Mesothelial cell of epicardium (in vitro differentiated cells): ENCODE measurements at regions not wholly inside any gene's neighbourhood (a gene's known extent, or its start where the extent isn't known, plus 50 kb on each side); places are given as distances from the start of the nearest gene placed in this dataset.

ENCODE experiments used
- DNase-seq, 2 experiments: peaks; one replicate each; pipeline ENCODE4 v3.0.0; 2021; ENCODE audit warnings: low spot score in 2 of 2; ENCODE audit not compliant: unreplicated experiment in 2 of 2
- H3K27ac Mint-ChIP-seq: 2 replicates; pipeline ENCODE4 v1.8.0; 2021; ENCODE audit warnings: mixed read lengths
- H3K27me3 Mint-ChIP-seq: 2 replicates; pipeline ENCODE4 v1.8.0; 2021; ENCODE audit warnings: low read depth, mixed read lengths
- H3K36me3 Mint-ChIP-seq: 2 replicates; pipeline ENCODE4 v1.8.0; 2021; ENCODE audit warnings: mixed read lengths
- H3K4me1 Mint-ChIP-seq: 2 replicates; pipeline ENCODE4 v1.8.0; 2021; ENCODE audit warnings: mixed read lengths
- H3K4me3 Mint-ChIP-seq: 2 replicates; pipeline ENCODE4 v1.8.0; 2021; ENCODE audit warnings: mild to moderate bottlenecking, moderate library complexity, mixed read lengths
- H3K9me3 Mint-ChIP-seq: 2 replicates; pipeline ENCODE4 v1.8.0; 2021; ENCODE audit warnings: mixed read lengths
- TF ChIP-seq, protein P1 (sequence below): fragments of 200-600 bp; sonication (generic); IDR thresholded peaks from one replicate; pipeline ENCODE4 v1.5.0; 2021; ENCODE audit warnings: antibody characterized with exemption; ENCODE audit not compliant: unreplicated experiment

GRCh38 chr7:118311121-118311836, 86.8 kb downstream of the ANKRD7 start:
- H3K36me3 Mint-ChIP-seq: no peaks in the 10 kb centered on the region
- no peak overlapping the region for H3K27ac Mint-ChIP-seq
- no peaks in the 10 kb centered on the region for H3K27me3 Mint-ChIP-seq
- H3K4me1 Mint-ChIP-seq: peaks cover 8% of the 10 kb centered on the region
- TF ChIP-seq, protein P1, sequence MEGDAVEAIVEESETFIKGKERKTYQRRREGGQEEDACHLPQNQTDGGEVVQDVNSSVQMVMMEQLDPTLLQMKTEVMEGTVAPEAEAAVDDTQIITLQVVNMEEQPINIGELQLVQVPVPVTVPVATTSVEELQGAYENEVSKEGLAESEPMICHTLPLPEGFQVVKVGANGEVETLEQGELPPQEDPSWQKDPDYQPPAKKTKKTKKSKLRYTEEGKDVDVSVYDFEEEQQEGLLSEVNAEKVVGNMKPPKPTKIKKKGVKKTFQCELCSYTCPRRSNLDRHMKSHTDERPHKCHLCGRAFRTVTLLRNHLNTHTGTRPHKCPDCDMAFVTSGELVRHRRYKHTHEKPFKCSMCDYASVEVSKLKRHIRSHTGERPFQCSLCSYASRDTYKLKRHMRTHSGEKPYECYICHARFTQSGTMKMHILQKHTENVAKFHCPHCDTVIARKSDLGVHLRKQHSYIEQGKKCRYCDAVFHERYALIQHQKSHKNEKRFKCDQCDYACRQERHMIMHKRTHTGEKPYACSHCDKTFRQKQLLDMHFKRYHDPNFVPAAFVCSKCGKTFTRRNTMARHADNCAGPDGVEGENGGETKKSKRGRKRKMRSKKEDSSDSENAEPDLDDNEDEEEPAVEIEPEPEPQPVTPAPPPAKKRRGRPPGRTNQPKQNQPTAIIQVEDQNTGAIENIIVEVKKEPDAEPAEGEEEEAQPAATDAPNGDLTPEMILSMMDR: no peak
- no peak overlapping the region for H3K4me3 Mint-ChIP-seq
- H3K9me3 Mint-ChIP-seq: peaks cover 38% of the 10 kb centered on the region
- DNase-seq: no peak

- peaks cover 43% of the 10 kb centered on the region for H3K9me3 Mint-ChIP-seq
- no peak overlapping the region for H3K27ac Mint-ChIP-seq
- H3K27me3 Mint-ChIP-seq: no peaks in the 10 kb centered on the region
- no peak overlapping the region for H3K4me3 Mint-ChIP-seq
- no peaks in the 10 kb centered on the region for H3K36me3 Mint-ChIP-seq
- peaks cover 8% of the 10 kb centered on the region for H3K4me1 Mint-ChIP-seq
- DNase-seq: no peak
- TF ChIP-seq, protein P1: no peak
These were observed 87.5 kb downstream of the ANKRD7 start for GRCh38 chr7:118312051-118312450.

- Mint-ChIP-seq H3K4me3 (no peak overlapping the region), H3K36me3 (no peaks in the 10 kb centered on the region), H3K27me3 (no peaks in the 10 kb centered on the region), H3K27ac (no peak overlapping the region), H3K9me3 (peaks cover 41% of the 10 kb centered on the region), H3K4me1 (peaks cover 8% of the 10 kb centered on the region)
- DNase-seq: no peak
- TF ChIP-seq, protein P1: no peak
These were observed 88.5 kb downstream of the ANKRD7 start for GRCh38 chr7:118312966-118313365.

- DNase-seq: no peak
These were observed 100.4 kb downstream of the ANKRD7 start for GRCh38 chr7:118324790-118325449.

GRCh38 chr7:118325450-118325808, 100.9 kb downstream of the ANKRD7 start:
- Mint-ChIP-seq H3K4me3 (no peak overlapping the region), H3K4me1 (peaks cover 20% of the 10 kb centered on the region), H3K27me3 (no peaks in the 10 kb centered on the region), H3K9me3 (no peaks in the 10 kb centered on the region), H3K27ac (no peak overlapping the region), H3K36me3 (no peaks in the 10 kb centered on the region)
- TF ChIP-seq, protein P1: no peak
- DNase-seq: no peak

More at GRCh38 chr7:118324790-118325449, 100.4 kb downstream of the ANKRD7 start:
- no peaks in the 10 kb centered on the region for H3K36me3 Mint-ChIP-seq
- no peaks in the 10 kb centered on the region for H3K27me3 Mint-ChIP-seq
- no peaks in the 10 kb centered on the region for H3K9me3 Mint-ChIP-seq
- H3K27ac Mint-ChIP-seq: no peak overlapping the region
- TF ChIP-seq, protein P1: no peak
- no peak overlapping the region for H3K4me3 Mint-ChIP-seq
- peaks cover 15% of the 10 kb centered on the region for H3K4me1 Mint-ChIP-seq
